Activated B cell treated with CpG ODN at 0.5 μM for 24 hours (primary cell): ENCODE measurements at regions not wholly inside any gene's neighbourhood (a gene's known extent, or its start where the extent isn't known, plus 50 kb on each side); places are given as distances from the start of the nearest gene placed in this dataset.
"Not testable (repeated sequence)": the region's sequence is repeated elsewhere in the genome, so short reads cannot be mapped to it uniquely, and the experiment has no call there.

Experiments
- ATAC-seq: fragments of 200-7000 bp; cut with Tn5 transposase; one replicate; pipeline ENCODE4 v1.10.0; 2021; ENCODE audit warnings: low read depth, mild to moderate bottlenecking, moderate library complexity
- CTCF ChIA-PET: fragments of 350-600 bp; sonication (Branson Sonifier 250); formaldehyde crosslinking; loops from one replicate; lab custom pipeline; 2021; ENCODE audit warnings: antibody characterized with exemption; lab: Charles Lee
- POLR2A ChIA-PET: fragments of 350-600 bp; sonication (Branson Sonifier 250); formaldehyde crosslinking; loops from one replicate; lab custom pipeline; 2021; ENCODE audit warnings: antibody characterized with exemption; lab: Charles Lee
- DNase-seq: peaks from one replicate; pipeline ENCODE4 v3.0.0; 2022
- H3K27ac Mint-ChIP-seq: one replicate; pipeline ENCODE4 v1.8.0; 2020; ENCODE audit warnings: mixed read lengths
- H3K27me3 Mint-ChIP-seq: one replicate; pipeline ENCODE4 v1.8.0; 2021; ENCODE audit warnings: mixed read lengths
- H3K36me3 Mint-ChIP-seq: one replicate; pipeline ENCODE4 v1.8.0; 2021; ENCODE audit warnings: low read depth, mixed read lengths
- H3K4me1 Mint-ChIP-seq: one replicate; pipeline ENCODE4 v1.8.0; 2021; ENCODE audit warnings: mixed read lengths
- H3K4me3 Mint-ChIP-seq: one replicate; pipeline ENCODE4 v1.8.0; 2020; ENCODE audit warnings: mild to moderate bottlenecking, mixed read lengths
- H3K9me3 Mint-ChIP-seq: one replicate; pipeline ENCODE4 v1.8.0; 2020; ENCODE audit warnings: mixed read lengths
- intact Hi-C: fragments of 100-400 bp; cut with micrococcal nuclease; formaldehyde crosslinking; loops from one replicate; pipeline ENCODE4 v1.15.1; 2024
- TF ChIP-seq, protein P1 (sequence below): fragments of 200-600 bp; IDR thresholded peaks from one replicate; pipeline ENCODE4 v1.8.0; 2022; ENCODE audit warnings: antibody characterized with exemption, mild to moderate bottlenecking

DNA sequence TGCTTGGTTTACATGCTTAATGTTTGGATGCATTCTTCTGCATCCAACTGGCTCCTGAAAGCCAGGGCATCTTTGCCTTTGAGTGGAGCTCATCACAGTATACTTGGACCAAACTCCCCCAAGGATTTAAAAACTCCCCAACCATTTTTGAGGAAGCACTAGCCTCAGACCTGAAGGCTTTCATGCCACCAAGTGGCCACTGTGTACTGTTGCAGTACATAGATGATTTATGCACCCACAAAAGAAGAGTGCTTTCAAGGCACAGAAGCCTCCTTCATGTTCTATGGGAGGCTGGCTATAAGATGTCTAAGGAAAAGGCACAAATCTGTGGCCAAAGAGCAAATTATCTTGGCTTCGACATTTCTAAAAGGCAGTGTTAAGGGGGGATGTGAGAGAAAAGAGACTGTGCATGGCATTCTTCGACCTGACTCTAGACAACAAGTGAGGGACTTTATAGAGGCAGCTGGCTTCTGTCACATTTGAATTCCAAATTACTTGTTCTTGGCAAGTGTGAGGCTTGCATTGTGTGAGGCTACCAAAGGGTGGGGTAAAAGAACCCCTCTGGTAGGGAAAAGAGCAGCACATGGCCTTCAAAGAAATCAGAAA, 224.2 kb upstream of the HSFY2 start:
- DNase-seq (no peak), ATAC-seq (no peak)
- Mint-ChIP-seq H3K4me3 (no peak overlapping the region), H3K4me1 (no peaks in the 10 kb centered on the region), H3K27ac (no peak overlapping the region), H3K9me3 (no peaks in the 10 kb centered on the region), H3K36me3 (no peaks in the 10 kb centered on the region), H3K27me3 (no peaks in the 10 kb centered on the region)
- TF ChIP-seq, protein P1, sequence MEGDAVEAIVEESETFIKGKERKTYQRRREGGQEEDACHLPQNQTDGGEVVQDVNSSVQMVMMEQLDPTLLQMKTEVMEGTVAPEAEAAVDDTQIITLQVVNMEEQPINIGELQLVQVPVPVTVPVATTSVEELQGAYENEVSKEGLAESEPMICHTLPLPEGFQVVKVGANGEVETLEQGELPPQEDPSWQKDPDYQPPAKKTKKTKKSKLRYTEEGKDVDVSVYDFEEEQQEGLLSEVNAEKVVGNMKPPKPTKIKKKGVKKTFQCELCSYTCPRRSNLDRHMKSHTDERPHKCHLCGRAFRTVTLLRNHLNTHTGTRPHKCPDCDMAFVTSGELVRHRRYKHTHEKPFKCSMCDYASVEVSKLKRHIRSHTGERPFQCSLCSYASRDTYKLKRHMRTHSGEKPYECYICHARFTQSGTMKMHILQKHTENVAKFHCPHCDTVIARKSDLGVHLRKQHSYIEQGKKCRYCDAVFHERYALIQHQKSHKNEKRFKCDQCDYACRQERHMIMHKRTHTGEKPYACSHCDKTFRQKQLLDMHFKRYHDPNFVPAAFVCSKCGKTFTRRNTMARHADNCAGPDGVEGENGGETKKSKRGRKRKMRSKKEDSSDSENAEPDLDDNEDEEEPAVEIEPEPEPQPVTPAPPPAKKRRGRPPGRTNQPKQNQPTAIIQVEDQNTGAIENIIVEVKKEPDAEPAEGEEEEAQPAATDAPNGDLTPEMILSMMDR, result no peak
- intact Hi-C loops, result no loop called here
- POLR2A ChIA-PET, result no interaction called here
- CTCF ChIA-PET, result no interaction called here

DNA sequence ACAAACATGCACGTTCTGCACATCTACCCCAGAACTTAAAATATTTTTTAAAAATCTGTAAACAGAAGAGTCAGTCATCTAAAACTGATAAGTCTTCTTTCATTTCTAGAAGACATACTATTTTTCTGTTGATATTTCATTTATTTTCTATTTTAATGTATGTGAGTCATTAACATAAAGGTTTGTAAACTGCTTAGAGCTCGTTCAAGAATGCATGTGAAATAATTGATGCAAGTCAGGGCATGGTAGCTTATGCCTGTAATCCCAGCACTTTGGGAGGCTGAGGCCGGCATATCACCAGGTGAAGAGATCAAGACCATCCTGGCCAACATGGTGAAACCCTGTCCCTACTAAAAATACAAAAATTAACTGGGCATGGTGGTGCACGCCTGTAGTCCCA, 219.9 kb upstream of the HSFY2 start:
- ChIA-PET POLR2A (no interaction called here), CTCF (no interaction called here)
- Mint-ChIP-seq H3K27ac (no peak overlapping the region), H3K4me1 (no peaks in the 10 kb centered on the region), H3K4me3 (no peak overlapping the region), H3K9me3 (no peaks in the 10 kb centered on the region), H3K36me3 (no peaks in the 10 kb centered on the region), H3K27me3 (no peaks in the 10 kb centered on the region)
- no peak for ATAC-seq
- intact Hi-C loops, result no loop called here
- TF ChIP-seq, protein P1, result no peak
- DNase-seq, result no peak

DNA sequence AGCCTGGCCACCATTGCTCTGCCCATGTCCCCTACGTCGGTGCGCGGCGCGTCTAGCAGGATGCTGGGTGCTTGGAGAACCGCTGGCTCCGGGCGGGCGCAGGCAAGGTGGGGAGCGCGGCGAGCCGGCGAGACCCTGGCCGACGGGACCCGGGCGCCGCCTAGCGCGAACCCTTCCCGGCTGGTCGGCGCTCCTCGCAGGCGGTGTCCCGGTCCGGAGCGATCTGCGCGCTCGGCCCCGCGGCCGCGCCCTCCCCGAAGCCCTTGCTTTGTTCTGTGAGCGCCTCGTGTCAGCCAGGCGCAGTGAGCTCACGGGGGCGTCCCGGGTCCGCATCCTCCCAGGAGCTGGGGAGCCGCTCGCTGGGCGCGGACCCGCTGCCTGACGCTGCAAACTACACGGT, 219.1 kb upstream of the HSFY2 start:
- H3K27me3 Mint-ChIP-seq, H3K9me3 Mint-ChIP-seq, intact Hi-C loops, H3K27ac Mint-ChIP-seq, H3K4me1 Mint-ChIP-seq, DNase-seq, H3K36me3 Mint-ChIP-seq, POLR2A ChIA-PET, H3K4me3 Mint-ChIP-seq, CTCF ChIA-PET: not testable (repeated sequence)
- ATAC-seq, result peak; percentile 40

DNA sequence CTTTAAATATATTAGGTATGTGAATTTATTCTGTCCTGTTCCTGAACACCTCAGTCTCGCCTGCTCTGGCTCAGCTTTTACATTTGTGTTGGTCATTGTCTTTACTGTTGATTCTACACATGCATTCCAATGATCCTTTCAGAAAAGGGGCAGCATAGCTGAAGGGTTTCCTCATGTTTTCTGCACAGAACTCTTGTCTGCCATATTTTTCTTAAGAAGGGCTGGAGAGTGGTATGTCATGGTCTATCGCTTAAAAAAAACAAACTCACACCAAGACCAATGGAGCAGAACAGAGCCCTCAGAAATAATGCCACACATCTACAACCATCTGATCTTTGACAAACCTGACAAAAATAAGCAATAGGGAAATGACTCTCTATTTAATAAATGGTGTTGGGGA, 215.8 kb upstream of the HSFY2 start:
- Mint-ChIP-seq H3K9me3 (no peaks in the 10 kb centered on the region), H3K4me1 (peaks cover 4% of the 10 kb centered on the region), H3K27me3 (no peaks in the 10 kb centered on the region), H3K36me3 (no peaks in the 10 kb centered on the region), H3K27ac (no peak overlapping the region), H3K4me3 (no peak overlapping the region)
- CTCF ChIA-PET, result no interaction called here
- POLR2A ChIA-PET, result no interaction called here
- intact Hi-C loops, result no loop called here
- no peak for ATAC-seq
- TF ChIP-seq, protein P1, result no peak
- DNase-seq, result no peak

DNA sequence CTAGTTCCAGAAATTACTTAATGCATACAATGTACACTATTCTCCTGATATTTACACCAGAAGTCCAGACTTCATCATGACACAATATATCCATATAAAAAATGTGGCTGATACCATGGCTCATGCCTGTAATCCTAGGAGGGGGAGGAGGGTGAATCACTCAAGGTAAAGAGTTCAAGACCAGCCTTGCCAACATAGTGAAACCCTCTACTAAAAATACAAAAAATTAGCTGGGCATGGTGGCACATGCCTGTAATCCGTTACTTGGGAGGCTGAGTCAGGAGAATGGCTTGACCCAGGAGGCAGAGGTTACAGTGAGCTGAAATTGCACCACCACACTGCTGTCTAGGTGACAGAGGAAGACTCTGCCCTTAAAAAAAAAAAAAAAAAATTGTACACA, 192.5 kb upstream of the HSFY2 start:
- Mint-ChIP-seq H3K9me3 (peaks cover 3% of the 10 kb centered on the region), H3K4me1 (no peaks in the 10 kb centered on the region), H3K27ac (no peak overlapping the region), H3K27me3 (no peaks in the 10 kb centered on the region), H3K4me3 (no peak overlapping the region), H3K36me3 (no peaks in the 10 kb centered on the region)
- POLR2A ChIA-PET, result no interaction called here
- ATAC-seq, result no peak
- intact Hi-C loops, result no loop called here
- CTCF ChIA-PET, result no interaction called here
- no peak for DNase-seq
- TF ChIP-seq, protein P1, result no peak

DNA sequence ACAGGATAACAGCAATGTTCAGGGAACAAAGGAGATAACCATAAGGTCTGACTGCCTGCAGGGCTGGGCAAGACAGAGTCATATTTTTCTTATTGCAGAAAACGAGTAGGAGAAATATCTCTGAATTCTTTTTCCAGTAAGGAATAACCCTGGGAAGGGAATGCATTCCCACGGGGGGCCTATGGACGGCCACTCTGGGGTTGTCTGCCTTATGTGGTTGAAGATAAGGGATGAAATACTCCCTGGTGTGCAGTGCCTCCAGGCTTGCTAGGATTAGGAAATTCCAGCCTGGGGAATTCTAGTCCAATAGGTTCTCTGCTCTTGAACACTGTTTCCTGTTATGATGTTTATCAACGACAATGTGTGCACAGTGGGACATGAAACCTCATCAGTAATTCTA, 185.3 kb upstream of the HSFY2 start:
- Mint-ChIP-seq H3K36me3 (no peaks in the 10 kb centered on the region), H3K4me3 (no peak overlapping the region), H3K4me1 (no peaks in the 10 kb centered on the region), H3K27me3 (no peaks in the 10 kb centered on the region), H3K9me3 (peaks cover 2% of the 10 kb centered on the region), H3K27ac (no peak overlapping the region)
- no peak for DNase-seq
- CTCF ChIA-PET, result no interaction called here
- TF ChIP-seq, protein P1, result no peak
- intact Hi-C loops, result no loop called here
- POLR2A ChIA-PET, result no interaction called here
- no peak for ATAC-seq
